ENCODE measurements at regions not wholly inside any gene's neighbourhood (a gene's known extent, or its start where the extent isn't known, plus 50 kb on each side); places are given as distances from the start of the nearest gene placed in this dataset.

DNA sequence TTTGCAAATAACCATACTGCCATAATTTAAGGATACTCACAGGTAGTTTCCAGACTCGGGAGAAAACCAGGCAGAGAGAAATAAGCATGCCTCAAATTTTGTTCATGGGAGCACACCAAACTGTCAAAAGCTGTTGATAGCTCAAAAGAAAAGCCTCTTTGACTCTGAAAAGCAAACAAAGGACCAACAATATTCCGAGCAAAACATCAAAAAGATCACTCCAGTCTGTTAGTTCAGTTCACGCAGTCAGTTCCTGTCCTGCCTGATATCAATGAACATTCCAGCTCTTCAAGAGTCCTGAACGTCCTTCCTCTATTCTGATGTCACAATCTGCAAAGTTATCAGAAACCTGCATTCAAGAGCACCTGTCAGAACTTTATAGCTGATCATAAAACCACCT, 78.7 kb downstream of the RRM2 start:
- ChIA-PET POLR2A (no interaction called here), CTCF (no interaction called here)
- no peak overlapping the region for H3K27ac ChIP-seq (ENCODE audit: low read depth, low read length)
- DNase-seq (ENCODE audit: low read depth, low spot score): no peak
- no peaks in the 10 kb centered on the region for H3K27me3 ChIP-seq (ENCODE audit: control insufficient read depth, insufficient read depth, low read length)
- TF ChIP-seq, protein P1, sequence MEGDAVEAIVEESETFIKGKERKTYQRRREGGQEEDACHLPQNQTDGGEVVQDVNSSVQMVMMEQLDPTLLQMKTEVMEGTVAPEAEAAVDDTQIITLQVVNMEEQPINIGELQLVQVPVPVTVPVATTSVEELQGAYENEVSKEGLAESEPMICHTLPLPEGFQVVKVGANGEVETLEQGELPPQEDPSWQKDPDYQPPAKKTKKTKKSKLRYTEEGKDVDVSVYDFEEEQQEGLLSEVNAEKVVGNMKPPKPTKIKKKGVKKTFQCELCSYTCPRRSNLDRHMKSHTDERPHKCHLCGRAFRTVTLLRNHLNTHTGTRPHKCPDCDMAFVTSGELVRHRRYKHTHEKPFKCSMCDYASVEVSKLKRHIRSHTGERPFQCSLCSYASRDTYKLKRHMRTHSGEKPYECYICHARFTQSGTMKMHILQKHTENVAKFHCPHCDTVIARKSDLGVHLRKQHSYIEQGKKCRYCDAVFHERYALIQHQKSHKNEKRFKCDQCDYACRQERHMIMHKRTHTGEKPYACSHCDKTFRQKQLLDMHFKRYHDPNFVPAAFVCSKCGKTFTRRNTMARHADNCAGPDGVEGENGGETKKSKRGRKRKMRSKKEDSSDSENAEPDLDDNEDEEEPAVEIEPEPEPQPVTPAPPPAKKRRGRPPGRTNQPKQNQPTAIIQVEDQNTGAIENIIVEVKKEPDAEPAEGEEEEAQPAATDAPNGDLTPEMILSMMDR (IDR thresholded peaks at IDR 0.05; ENCODE audit: low read depth, low read length): no peak
- H3K9me3 ChIP-seq (ENCODE audit: control insufficient read depth, insufficient read depth, low read length): peaks cover 21% of the 10 kb centered on the region
- no peak overlapping the region for H3K4me3 ChIP-seq (ENCODE audit: low read depth, low read length)

DNA sequence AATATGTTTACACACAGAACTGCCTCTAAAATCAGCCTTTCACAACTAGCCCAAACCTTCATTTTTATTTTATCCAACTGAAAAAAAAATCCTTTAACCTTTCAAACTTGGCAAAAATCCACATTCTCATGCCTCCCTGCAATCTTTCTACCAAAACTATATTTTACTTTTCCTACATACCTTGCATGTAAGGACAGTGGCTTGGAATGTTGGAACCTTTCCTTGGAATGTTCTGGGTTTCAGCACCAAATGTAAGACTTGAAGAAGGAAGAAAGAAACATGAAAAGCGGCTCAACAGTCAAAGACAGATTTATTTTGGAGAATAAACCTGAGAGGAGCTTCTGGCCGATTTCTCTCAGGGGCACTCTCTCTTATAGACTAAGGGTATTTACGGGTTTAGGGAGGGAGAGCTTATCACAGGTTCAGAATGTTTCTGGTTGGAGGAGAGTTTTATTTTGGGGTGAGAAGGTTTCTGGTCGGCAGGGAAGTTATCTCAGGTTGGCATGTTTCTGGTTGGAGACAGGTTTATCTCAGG, 79.7 kb downstream of the RRM2 start:
- ChIA-PET CTCF (interaction anchor here (1.5 kb wide), 1 partner anchor 232 kb away, joined by 4 read pairs; no protein-coding TSS in a partner anchor), POLR2A (no interaction called here)
- Histone ChIP-seq H3K9me3 (ENCODE audit: control insufficient read depth, insufficient read depth, low read length) (peaks cover 17% of the 10 kb centered on the region), H3K27me3 (ENCODE audit: control insufficient read depth, insufficient read depth, low read length) (no peaks in the 10 kb centered on the region), H3K27ac (ENCODE audit: low read depth, low read length) (no peak overlapping the region), H3K4me3 (ENCODE audit: low read depth, low read length) (no peak overlapping the region)
- TF ChIP-seq, protein P1 (IDR thresholded peaks at IDR 0.05; ENCODE audit: low read depth, low read length): no peak
- no peak for DNase-seq (ENCODE audit: low read depth, low spot score)

DNA sequence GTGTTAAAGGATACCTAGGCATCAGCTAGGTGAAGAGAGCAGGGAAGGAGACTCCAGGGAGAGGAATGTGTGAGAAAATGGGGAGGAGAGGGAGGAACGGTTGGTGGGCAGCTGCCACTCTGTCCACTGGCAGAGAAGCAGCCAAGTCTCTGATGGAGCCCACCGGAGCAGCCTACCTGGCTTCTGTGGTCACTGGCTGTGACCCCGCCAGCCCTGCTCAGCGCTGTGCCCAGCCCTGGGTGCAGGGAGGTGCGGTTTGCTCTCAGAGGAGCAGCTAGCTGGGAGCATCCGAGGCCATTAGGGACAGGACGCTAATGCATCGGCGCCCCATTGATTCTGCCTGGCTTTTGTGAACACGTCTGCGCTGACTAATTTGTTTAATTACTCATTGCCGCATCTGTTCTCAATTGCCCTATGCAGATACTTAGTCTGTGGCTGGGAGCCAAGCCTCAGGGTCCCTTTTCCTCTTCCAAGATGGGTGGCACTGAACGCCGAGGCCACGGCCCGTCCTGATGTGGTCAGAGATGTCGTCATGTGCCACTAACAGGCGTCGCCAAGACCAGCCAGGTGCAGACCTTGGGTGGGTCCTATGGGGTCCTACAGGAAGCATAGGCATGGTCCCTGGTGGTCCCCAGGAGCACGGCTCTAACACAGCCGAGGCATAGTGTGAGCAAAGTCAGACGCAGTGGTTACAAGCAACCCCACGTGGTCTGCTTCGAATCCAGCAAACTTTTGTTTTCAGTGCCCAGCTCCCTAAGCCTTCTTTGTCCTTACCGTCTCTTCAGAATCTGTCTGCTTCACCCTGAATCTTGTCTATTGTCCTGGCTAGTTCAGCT, 82.0 kb downstream of the RRM2 start:
- DNase-seq (ENCODE audit: low read depth, low spot score): no peak
- H3K4me3 ChIP-seq (ENCODE audit: low read depth, low read length): no peak overlapping the region
- H3K27ac ChIP-seq (ENCODE audit: low read depth, low read length): no peak overlapping the region
- TF ChIP-seq, protein P1 (IDR thresholded peaks at IDR 0.05; ENCODE audit: low read depth, low read length): no peak
- ChIA-PET CTCF (no interaction called here), POLR2A (no interaction called here)
- H3K27me3 ChIP-seq (ENCODE audit: control insufficient read depth, insufficient read depth, low read length): no peaks in the 10 kb centered on the region
- H3K9me3 ChIP-seq (ENCODE audit: control insufficient read depth, insufficient read depth, low read length): peaks cover 7% of the 10 kb centered on the region; the same call in 1 of the 2 replicates

DNA sequence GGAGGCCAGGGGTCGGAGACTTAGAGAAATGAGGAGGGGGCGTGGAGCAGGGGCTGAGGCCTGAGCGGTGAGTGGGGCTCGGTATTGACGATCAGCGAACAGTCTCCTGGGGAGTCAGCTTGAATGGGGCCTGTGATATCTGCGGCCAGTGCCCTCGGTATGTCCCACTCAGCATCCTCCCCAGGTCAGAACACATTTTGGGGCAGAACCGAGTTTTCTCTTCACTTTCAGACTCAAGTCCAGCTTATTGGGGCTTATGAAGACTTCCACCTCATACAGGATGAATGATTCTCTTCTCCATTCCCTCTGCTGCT, 82.6 kb downstream of the RRM2 start:
- H3K4me3 ChIP-seq (ENCODE audit: low read depth, low read length): no peak overlapping the region
- H3K27ac ChIP-seq (ENCODE audit: low read depth, low read length): no peak overlapping the region
- no peak for DNase-seq (ENCODE audit: low read depth, low spot score)
- ChIA-PET CTCF (no interaction called here), POLR2A (no interaction called here)
- TF ChIP-seq, protein P1 (IDR thresholded peaks at IDR 0.05; ENCODE audit: low read depth, low read length): no peak
- no peaks in the 10 kb centered on the region for H3K27me3 ChIP-seq (ENCODE audit: control insufficient read depth, insufficient read depth, low read length)
- H3K9me3 ChIP-seq (ENCODE audit: control insufficient read depth, insufficient read depth, low read length): peaks cover 7% of the 10 kb centered on the region; the same call in 1 of the 2 replicates

DNA sequence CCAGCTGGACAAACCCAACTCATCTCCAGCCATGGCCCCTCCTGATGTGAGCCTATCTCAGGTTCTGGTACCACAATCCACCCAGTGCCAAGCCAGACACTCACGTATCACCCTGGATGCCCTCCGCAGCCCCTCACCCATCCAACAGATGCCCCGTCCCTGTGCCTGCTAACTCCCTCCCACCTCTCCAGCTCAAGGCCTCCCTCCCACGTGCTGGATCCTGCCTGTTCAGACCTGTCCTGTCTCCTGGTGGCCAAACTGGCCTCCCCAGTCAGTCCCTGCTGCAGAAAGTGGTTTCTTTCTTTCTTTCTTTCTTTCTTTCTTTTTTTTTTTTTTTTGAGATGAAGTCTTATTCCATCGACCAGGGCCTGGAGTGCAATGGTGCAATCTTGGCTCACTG, 86.2 kb downstream of the RRM2 start:
- ChIA-PET POLR2A (no interaction called here), CTCF (interaction anchor here (0.7 kb wide), 1 partner anchor 375 kb away, joined by 5 read pairs; no protein-coding TSS in a partner anchor)
- Histone ChIP-seq H3K9me3 (ENCODE audit: control insufficient read depth, insufficient read depth, low read length) (no peaks in the 10 kb centered on the region), H3K27ac (ENCODE audit: low read depth, low read length) (no peak overlapping the region), H3K4me3 (ENCODE audit: low read depth, low read length) (no peak overlapping the region), H3K27me3 (ENCODE audit: control insufficient read depth, insufficient read depth, low read length) (no peaks in the 10 kb centered on the region)
- TF ChIP-seq, protein P1 (IDR thresholded peaks at IDR 0.05; ENCODE audit: low read depth, low read length): no peak
- no peak for DNase-seq (ENCODE audit: low read depth, low spot score)
